Renal cortex interstitium (tissue), 11 donors: ENCODE measurements at regions not wholly inside any gene's neighbourhood (a gene's known extent, or its start where the extent isn't known, plus 50 kb on each side); places are given as distances from the start of the nearest gene placed in this dataset.

Experiments used
- DNase-seq, 11 donors: peaks; one replicate each; pipeline ENCODE4 v3.0.0-alpha.2; 2013; ENCODE audit warnings: low read depth in 9 of 11, low spot score in 4 of 11; ENCODE audit errors: extremely low read depth in 1 of 11

DNA sequence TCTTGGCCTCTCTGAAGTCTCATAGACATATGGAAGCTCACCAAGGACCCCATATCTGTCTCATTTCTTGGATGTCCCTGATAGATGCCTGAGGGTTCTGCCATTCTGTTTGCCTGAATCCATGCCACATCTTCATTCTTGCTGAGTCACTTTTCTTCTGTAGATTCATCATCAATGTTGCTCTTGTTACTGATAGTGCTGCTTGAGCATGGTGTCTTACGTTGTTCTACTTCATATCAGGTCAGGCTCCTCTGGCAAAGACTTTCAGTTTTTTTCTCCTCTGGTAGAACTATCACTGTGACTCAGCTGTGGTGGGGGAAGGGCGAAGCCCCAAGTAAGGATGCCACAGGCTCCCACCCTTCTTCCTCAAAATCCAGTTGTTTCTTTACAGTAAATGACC, 885.2 kb downstream of the DCDC2C start:
- no peak for DNase-seq

DNA sequence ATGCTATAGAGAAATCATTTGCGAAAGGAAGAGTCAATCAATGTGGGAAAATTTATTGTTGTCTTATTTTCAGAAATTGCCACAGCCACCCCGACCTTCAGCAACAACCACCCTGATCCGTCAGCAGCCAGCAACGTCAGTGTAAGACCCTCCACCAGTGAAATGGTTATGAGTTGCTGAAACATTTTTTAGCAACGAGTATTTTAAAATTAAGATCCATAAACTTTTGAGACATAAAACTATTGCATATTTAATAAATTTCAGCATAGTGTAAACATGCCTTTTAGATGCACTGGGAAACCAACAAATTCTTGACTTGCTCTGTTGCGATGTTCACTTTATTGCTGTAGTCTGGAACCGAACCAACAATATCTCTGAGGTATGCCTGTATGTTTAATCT, 887.9 kb downstream of the DCDC2C start:
- no peak for DNase-seq

DNA sequence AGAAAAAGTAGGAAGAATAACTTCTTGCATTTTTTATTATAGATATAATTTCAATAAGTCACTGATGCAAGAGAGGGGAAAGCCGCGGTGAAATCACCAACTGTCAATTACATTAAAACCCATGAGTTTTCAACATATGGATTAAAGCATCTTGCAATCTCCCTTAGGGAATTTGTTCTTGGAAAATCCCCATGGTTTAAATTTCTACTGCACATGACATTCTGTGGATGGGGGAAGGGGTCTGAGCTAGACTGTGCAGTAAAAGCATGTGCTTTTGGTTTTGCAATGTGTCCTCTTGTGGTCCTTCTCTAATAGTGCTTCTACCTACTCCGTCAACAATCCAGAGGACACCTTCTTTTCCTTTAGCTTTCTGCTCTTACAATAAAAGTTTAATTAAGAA, 894.0 kb downstream of the DCDC2C start:
- DNase-seq = no peak

DNA sequence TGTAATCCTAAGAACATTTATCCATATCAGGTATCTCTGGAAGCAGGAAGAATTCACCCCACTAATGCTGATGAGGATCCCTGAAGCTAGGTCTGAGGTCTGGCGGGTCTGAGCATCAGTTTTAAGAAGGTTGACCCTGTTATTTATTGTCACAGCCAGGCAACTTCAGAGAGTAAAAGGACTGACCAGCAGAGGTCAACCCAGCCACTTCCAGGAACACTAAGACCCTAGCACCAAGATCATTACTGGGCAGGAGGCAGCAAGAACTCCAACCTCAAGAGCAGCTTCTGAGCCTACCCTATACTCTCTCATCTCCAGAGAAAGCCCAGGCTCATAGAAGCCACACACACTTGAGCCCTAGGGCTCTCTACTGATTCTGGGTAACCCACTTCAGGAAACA, 901.4 kb downstream of the DCDC2C start:
- no peak for DNase-seq

DNA sequence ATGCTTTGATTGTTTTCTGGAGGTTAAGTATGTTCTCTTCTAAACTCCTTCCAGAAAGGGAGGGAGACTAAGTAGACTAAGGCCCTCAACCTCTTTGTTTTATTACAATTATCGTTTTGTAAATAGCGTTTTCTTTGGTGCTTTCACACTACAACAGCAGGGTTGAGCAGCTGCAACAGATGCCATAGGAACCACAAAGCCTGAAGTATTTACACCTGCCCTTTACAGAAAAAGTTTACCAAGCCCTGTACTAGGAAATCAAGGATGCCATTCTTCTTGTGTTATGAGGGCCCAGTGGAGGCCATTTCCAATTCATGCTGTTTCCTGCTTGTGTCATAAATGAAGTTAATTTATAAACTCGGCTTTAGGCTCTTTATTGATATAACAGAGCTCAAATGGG, 914.8 kb downstream of the DCDC2C start:
- DNase-seq = no peak

DNA sequence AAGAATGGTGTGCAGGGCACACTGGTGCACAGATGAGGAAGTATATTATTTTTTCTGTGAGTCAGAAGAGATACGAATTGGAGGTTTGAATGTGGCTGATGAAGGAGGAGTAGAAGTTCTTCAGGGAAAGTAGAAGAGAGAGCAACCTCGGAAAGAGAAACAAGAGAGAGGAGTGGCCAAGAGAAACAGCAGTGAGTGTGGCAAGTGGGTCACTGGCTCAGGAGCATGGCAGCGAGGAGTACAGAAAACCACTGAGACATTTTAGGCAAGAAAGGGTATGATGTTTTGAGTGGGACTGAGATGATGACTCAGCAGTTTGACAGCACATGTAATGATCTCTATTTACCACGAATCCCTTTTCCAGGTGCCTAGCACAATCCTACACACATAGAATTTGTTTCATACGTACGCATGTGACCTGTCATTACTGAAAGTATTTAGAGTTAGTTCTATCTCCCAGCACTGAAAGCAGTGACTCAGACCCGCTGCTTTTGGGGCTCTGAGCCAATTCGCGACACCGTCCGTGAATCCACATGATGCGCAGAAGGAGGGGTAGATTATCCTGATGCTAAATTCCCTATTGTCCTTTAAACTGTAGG, 915.4 kb downstream of the DCDC2C start:
- DNase-seq = no peak

- DNase-seq = no peak
These were observed 925.7 kb downstream of the DCDC2C start for GRCh38 chr2:4628998-4629501.

DNA sequence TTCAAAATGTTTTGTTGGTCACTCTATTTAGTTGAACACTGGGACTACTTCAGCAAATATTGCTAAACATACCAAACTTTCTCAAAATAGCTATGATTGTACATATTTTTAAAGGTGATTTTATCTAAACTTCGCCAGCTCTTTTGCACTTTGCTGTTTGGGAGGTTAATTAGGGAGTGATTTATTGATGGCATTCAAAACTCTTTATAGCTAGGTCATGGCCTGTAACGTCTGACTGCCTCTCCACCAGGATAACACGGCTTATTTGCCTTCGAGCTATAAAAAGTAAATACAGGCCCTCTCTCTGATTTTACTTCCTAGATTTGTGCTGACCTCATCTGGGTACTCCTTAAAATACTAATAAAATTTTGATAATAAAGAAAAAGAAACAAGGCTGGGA, 931.9 kb downstream of the DCDC2C start:
- DNase-seq = peak; percentile 15 to 58 (median 36)

- peak in 5 of 11 donors; percentile 15 to 33 (median 24) for DNase-seq
These were observed 950.6 kb downstream of the DCDC2C start for GRCh38 chr2:4653991-4654390.

DNA sequence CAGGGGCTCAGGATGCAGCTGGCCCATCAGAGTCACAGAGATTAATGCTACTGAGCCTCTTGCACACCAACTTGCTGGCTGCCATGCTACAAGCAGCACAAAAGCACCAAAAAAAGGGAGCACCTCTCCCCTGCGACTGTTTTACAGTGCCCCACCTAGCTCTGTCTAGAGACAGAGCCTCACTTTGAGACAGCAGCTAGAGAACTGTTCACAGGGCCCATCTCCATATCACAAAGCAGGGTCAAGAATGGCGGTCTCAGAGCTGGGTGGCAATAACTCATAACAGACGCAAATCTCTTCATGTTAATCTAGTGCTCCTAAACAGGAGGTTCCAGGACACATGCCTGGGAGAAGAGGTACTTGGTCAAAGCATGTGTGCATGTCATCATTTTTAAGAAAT, 953.0 kb downstream of the DCDC2C start:
- no peak for DNase-seq

DNA sequence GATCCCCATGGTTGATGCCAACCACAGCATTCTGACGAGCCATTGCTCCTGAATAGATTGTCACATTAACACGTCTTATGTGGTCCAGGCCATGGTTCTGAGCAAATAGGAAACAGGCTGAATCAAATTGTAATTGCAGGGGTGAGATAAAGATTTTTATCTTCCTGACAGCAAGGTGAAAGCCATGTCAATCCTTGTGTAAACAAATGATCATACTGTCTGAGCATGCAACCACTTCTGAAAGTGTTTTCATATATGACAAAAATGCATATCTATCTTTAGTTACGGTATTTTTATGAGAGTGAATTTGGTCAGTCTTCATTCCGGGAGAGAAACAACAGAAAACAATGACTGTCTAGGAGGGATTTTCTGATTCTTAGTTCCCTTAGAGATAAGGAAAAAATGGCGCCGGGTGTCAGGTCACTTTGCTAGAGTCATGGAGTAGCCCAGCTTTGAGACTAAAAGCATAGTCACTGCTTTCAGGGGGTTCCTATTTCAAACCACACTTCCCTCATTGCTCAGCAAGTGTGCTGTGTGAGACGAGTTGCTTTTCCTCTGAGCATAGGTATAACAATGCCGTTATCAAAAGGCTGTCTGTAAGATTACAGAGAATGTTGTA, 958.9 kb downstream of the DCDC2C start:
- no peak for DNase-seq

DNA sequence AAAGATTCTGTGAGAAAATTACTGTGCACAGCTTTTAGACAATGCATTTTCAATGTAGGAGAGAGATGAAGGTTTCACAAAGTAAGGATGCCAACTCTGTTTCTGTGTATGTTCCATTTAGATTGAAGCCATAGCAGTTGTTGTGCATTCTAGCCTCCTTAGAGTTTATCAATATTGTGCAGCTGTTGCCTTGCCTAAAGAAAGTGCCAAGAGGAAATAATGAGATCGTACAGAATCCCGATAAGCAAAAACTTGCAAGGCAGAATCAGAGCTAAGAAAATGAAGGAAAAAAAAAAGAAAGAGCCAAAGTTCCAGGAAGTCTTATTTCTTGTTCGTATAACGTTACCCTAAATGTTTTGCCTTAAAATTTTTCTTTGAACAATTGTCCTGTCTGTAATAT, 965.0 kb downstream of the DCDC2C start:
- no peak for DNase-seq

- no peak for DNase-seq
These were observed 967.0 kb downstream of the DCDC2C start for GRCh38 chr2:4670331-4670730.

GRCh38 chr2:4673025-4673489, 969.7 kb downstream of the DCDC2C start:
- DNase-seq = peak in 1 of 11 donors; percentile 15

DNA sequence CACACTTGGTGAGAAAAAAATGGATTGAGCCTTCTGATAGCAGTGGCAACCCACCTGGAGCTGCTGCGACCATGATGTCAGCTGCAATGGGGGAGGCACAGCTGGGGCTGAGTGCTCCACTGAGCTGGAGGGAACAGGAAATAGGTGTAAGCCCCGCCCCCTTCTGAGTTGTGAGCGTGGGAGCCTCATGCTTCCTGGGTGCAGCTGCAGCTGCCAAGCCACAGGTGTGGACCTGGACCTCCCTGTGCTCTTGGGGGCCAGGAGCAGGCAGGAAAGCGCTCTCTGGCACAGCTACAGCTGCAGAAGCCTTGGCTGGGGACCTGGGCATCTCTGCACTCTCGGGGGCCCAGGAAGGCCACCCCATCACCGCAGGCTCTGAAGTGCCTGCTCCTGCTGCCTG, 970.6 kb downstream of the DCDC2C start:
- DNase-seq = no peak

GRCh38 chr2:4675295-4675694, 971.9 kb downstream of the DCDC2C start:
- no peak for DNase-seq

DNA sequence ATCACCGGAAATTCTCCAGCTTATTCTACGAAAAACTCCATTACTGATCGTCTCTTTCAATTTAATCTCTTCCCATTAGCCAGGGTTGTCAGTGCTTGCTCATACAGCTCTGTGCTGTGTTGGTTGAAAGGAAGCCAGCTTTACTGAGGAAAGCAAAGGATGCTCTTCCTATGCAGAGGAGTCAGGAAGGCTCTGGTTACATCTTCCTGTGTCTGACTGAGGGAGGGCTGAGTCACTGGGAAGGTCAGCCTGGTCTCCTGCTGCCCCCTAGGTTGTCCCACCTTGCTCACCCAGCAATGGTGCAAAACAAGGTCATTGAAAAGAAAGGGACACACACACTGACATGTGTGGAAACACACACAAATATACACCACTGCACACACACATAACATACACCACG, 975.6 kb downstream of the DCDC2C start:
- no peak for DNase-seq

- DNase-seq = no peak
These were observed 976.0 kb downstream of the DCDC2C start for GRCh38 chr2:4679391-4679790.

- peak in 1 of 11 donors; percentile 3 for DNase-seq
These were observed 981.5 kb downstream of the DCDC2C start for GRCh38 chr2:4684921-4685320.

DNA sequence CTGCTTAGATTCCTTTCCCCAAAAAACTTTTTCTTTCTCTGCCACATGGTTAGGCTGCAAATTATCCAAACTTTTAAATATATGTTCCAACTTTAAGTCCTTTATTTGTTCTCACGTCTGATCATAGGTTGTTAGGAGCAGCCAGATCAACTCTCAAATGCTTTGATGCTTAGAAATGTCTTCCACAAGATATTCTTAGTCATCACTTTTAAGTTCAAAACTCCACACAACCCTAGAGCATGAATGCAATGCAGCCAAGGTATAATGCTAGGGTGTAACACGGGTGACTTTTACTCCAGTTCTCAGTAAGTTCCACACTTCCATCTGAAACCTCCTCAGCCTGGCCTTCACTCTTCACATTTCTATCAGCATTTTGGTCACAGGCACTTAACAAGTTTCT, 987.5 kb downstream of the DCDC2C start:
- no peak for DNase-seq

- no peak for DNase-seq
These were observed 989.9 kb downstream of the DCDC2C start for GRCh38 chr2:4693266-4693665.
